ENCODE measurements at regions not wholly inside any gene's neighbourhood (a gene's known extent, or its start where the extent isn't known, plus 50 kb on each side); places are given as distances from the start of the nearest gene placed in this dataset.

DNA sequence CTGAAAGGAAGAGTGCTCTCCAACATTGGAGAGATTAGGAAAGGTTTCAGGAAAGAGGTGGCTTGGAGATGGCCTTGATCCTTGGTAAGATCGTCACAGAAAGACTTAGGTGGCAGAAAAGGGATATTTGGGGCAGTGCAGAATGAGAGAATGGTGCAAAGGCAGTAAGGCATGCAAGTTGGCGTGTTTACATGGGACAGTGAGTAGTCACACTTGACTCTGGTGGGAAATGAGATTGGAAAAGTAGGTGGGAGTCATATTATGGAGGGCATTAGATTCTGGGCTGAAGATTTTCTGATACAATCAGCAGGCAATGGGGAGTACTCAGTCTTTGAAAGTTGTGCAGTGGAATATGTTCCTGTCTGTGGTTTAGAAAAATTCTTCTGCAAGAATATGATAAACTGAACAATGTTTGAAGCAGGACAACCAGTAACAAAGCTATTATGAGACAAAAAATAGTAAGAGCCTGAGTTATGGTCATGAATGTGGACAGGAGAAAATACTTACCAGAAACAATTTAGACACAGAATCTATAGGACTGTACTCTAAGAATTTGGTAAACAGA lies 76.2 kb upstream of the ANKRD55 start:
- H4K20me1 ChIP-seq (ENCODE audit: insufficient read depth, low read length), result no peaks in the 10 kb centered on the region
- Mint-ChIP-seq H3K27ac (no peak overlapping the region), H3K9me3 (peaks cover 0 to 16% (median 5%) of the 10 kb centered on the region in 7 donors), H3K4me3 (no peak overlapping the region), H3K4me1 (peaks cover 2% of the 10 kb centered on the region), H3K27me3 (ENCODE audit: low read depth in 3 of 3) (peaks cover 0 to 1% (median 0%) of the 10 kb centered on the region in 3 donors), H3K36me3 (peaks cover 0 to 1% of the 10 kb centered on the region in 2 donors)
- H3K4me3 ChIP-seq (replicated peaks in 1 of 3; ENCODE audit: low read depth in 2 of 3, low read length in 3 of 3), result no peak overlapping the region
- no peaks in the 10 kb centered on the region for H3K79me2 ChIP-seq (ENCODE audit: insufficient read depth, low read length)
- intact Hi-C loops (cut with micrococcal nuclease), result no loop called here
- H3K27ac ChIP-seq (ENCODE audit: low read depth in 1 of 2, low read length in 2 of 2), result no peak overlapping the region
- H3K4me2 ChIP-seq (replicated peaks; ENCODE audit: extremely low read depth, low read length, poor library complexity, severe bottlenecking), result no peak overlapping the region
- H3K36me3 ChIP-seq (replicated peaks in 1 of 2; ENCODE audit: control insufficient read depth in 1 of 2, insufficient read depth in 2 of 2, low read length in 2 of 2), result no peaks in the 10 kb centered on the region
- peaks cover 3 to 6% of the 10 kb centered on the region in 2 donors for H3K9me3 ChIP-seq (replicated peaks in 1 of 2; ENCODE audit: control insufficient read depth in 1 of 2, insufficient read depth in 1 of 2, low read length in 2 of 2)
- no peaks in the 10 kb centered on the region for H3K27me3 ChIP-seq (ENCODE audit: control insufficient read depth in 2 of 2, insufficient read depth in 2 of 2, low read length in 2 of 2)
- 89% methylated on average over 2 of the region's 2 CpGs for WGBS (ENCODE audit: insufficient coverage)
- DNase-seq, result no peak
- TF ChIP-seq, protein P1, sequence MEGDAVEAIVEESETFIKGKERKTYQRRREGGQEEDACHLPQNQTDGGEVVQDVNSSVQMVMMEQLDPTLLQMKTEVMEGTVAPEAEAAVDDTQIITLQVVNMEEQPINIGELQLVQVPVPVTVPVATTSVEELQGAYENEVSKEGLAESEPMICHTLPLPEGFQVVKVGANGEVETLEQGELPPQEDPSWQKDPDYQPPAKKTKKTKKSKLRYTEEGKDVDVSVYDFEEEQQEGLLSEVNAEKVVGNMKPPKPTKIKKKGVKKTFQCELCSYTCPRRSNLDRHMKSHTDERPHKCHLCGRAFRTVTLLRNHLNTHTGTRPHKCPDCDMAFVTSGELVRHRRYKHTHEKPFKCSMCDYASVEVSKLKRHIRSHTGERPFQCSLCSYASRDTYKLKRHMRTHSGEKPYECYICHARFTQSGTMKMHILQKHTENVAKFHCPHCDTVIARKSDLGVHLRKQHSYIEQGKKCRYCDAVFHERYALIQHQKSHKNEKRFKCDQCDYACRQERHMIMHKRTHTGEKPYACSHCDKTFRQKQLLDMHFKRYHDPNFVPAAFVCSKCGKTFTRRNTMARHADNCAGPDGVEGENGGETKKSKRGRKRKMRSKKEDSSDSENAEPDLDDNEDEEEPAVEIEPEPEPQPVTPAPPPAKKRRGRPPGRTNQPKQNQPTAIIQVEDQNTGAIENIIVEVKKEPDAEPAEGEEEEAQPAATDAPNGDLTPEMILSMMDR (IDR thresholded peaks at IDR 0.05), result no peak
- H2AFZ ChIP-seq (ENCODE audit: insufficient read depth, low read depth, low read length, poor library complexity, severe bottlenecking), result no peak overlapping the region
- no peaks in the 10 kb centered on the region for H3K4me1 ChIP-seq (ENCODE audit: control insufficient read depth in 1 of 2, insufficient read depth in 2 of 2, low read length in 2 of 2)
- no peak overlapping the region for H3K9ac ChIP-seq (ENCODE audit: insufficient read depth, low read length, poor library complexity, severe bottlenecking)

DNA sequence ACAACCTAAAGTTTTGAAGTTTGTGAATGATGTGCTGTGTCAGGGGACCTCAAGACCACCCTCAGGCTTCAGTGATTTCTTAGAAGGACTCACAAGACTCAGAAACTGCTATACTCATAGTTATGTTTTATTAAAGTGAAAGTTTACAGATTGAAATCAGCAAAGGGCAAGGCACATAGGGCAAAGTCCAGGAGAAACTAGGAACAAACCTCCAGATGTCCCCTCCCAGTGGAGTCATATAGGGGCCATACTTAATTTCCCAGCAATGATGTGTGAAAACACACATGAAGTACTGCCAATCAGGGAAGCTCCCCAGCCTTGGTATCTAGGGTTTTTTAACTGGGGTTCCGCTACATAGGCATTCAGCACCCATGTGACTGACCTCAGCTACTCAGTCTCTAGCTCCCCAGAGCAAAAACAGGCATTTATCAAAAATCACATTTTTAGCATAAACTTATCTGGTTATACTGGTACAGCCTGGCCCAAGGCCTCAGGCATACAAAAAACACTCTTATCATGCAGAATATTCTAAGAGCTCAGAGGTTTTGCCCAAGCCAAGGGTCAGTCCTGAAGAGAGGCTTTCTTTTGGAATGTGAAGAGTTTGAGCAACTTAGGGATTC lies 74.7 kb upstream of the ANKRD55 start:
- Mint-ChIP-seq H3K4me3 (no peak overlapping the region), H3K4me1 (peaks cover 2% of the 10 kb centered on the region), H3K27ac (no peak overlapping the region), H3K9me3 (peaks cover 0 to 16% (median 5%) of the 10 kb centered on the region in 7 donors), H3K27me3 (ENCODE audit: low read depth in 3 of 3) (peaks cover 0 to 1% (median 0%) of the 10 kb centered on the region in 3 donors), H3K36me3 (peaks cover 0 to 1% of the 10 kb centered on the region in 2 donors)
- H3K4me3 ChIP-seq (replicated peaks in 1 of 3; ENCODE audit: low read depth in 2 of 3, low read length in 3 of 3), result no peak overlapping the region
- TF ChIP-seq, protein P1 (IDR thresholded peaks at IDR 0.05), result no peak
- no peaks in the 10 kb centered on the region for H3K4me1 ChIP-seq (ENCODE audit: control insufficient read depth in 1 of 2, insufficient read depth in 2 of 2, low read length in 2 of 2)
- H2AFZ ChIP-seq (ENCODE audit: insufficient read depth, low read depth, low read length, poor library complexity, severe bottlenecking), result no peak overlapping the region
- DNase-seq, result no peak
- peaks cover 3 to 6% of the 10 kb centered on the region in 2 donors for H3K9me3 ChIP-seq (replicated peaks in 1 of 2; ENCODE audit: control insufficient read depth in 1 of 2, insufficient read depth in 1 of 2, low read length in 2 of 2)
- no peaks in the 10 kb centered on the region for H3K79me2 ChIP-seq (ENCODE audit: insufficient read depth, low read length)
- intact Hi-C loops (cut with micrococcal nuclease), result no loop called here
- WGBS (ENCODE audit: insufficient coverage), result 100% methylated on average over 1 of the region's 1 CpG
- H3K27me3 ChIP-seq (ENCODE audit: control insufficient read depth in 2 of 2, insufficient read depth in 2 of 2, low read length in 2 of 2), result no peaks in the 10 kb centered on the region
- no peaks in the 10 kb centered on the region for H4K20me1 ChIP-seq (ENCODE audit: insufficient read depth, low read length)
- no peak overlapping the region for H3K27ac ChIP-seq (ENCODE audit: low read depth in 1 of 2, low read length in 2 of 2)
- no peaks in the 10 kb centered on the region for H3K36me3 ChIP-seq (replicated peaks in 1 of 2; ENCODE audit: control insufficient read depth in 1 of 2, insufficient read depth in 2 of 2, low read length in 2 of 2)
- no peak overlapping the region for H3K4me2 ChIP-seq (replicated peaks; ENCODE audit: extremely low read depth, low read length, poor library complexity, severe bottlenecking)
- no peak overlapping the region for H3K9ac ChIP-seq (ENCODE audit: insufficient read depth, low read length, poor library complexity, severe bottlenecking)
